ENCODE measurements at regions not wholly inside any gene's neighbourhood (a gene's known extent, or its start where the extent isn't known, plus 50 kb on each side); places are given as distances from the start of the nearest gene placed in this dataset.
"Not testable (repeated sequence)": the region's sequence is repeated elsewhere in the genome, so short reads cannot be mapped to it uniquely, and the experiment has no call there.

DNA sequence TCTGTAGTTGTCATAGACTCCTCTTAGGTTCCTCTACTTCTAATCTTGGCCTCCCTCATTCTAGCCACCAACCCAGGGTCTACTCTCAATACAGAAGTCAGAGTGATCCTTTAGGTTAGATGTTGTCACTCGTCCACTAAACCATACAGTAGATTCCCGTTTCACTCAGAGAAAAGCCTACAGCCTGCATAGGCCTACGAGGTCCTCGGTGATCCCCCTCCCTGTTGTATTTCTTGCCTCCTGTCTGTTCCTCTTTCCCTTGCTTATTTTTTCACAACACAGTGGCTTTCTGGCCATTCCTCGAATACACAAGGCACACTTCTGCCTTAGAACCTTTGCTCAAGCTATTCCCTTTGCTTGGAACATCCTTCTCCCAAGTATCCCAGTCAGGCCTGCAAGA is 183.0 kb upstream of the PRSS1 start:
- DNase-seq, result no peak

- not testable (repeated sequence) for DNase-seq
Measured at GRCh38 chr7:142564125-142564524, 185.1 kb upstream of the PRSS1 start.

DNA sequence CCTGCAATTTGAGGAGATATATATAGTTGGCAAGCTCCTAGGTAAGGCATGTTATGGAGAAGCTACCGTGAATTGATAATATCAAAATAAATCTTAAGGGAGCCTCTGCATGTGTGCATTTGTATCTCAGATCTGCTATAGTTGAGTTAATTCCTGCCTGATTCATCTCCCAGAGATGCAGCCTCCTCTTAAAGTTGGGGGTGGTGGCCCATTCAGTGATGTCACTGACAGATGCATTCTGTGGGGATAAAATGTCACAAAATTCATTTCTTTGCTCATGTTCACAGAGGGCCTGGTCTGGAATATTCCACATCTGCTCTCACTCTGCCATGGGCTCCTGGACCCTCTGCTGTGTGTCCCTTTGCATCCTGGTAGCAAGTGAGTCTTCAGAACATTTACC is 185.8 kb upstream of the PRSS1 start:
- no peak for DNase-seq

DNA sequence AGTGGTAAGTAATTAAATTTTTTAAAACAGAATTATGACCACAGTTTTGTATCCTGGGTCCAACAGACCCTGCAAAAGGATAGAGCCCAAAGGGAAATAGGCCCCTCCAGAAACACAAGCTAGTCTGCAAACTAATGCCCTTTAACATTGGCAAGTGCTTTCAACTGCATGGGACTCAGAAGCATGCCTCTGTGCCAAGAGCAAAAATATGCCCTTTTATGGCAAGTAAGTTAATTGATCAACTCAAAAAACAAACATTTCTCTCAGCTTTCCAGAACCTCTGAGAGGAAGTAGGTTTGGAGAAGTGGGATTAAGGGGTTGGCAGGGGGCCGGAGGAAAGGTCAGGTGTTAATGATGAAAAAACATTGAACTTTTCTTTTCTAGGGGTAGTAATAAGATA is 186.6 kb upstream of the PRSS1 start:
- no peak for DNase-seq

DNA sequence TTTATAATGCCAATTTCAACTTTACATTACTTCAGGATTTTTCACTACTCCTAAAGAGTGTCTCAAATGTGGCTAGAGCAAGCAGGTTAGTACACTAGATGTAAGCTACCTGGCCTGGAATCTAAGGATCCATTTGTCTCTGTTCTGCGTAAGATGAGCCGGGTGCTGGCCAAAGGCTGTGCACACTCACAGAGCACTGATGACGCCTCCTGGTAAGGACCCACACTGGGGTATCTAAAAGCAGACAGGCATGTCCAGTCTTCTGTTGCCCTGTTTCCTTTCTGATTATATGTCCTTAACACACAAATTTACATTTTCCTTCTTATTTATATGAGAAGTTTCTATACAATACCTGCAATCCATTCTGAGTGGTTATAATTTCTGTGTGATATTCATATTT is 187.9 kb upstream of the PRSS1 start:
- DNase-seq, result not testable (repeated sequence)

DNA sequence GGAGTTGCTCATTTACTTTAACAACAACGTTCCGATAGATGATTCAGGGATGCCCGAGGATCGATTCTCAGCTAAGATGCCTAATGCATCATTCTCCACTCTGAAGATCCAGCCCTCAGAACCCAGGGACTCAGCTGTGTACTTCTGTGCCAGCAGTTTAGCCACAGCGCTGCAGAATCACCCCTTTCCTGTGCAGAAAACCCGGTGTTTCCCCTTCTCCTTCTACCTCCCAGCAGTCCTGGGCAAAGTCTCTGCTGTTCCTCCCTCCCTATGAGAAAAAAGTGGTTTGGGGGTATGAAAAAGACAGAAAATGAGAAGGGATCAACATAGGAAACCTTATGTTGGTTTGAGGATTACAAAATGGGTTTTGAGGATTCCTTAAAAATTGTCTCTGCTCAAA is 188.5 kb upstream of the PRSS1 start:
- DNase-seq, result not testable (repeated sequence)

- DNase-seq, result no peak
Measured at GRCh38 chr7:142560166-142560565, 189.1 kb upstream of the PRSS1 start.

DNA sequence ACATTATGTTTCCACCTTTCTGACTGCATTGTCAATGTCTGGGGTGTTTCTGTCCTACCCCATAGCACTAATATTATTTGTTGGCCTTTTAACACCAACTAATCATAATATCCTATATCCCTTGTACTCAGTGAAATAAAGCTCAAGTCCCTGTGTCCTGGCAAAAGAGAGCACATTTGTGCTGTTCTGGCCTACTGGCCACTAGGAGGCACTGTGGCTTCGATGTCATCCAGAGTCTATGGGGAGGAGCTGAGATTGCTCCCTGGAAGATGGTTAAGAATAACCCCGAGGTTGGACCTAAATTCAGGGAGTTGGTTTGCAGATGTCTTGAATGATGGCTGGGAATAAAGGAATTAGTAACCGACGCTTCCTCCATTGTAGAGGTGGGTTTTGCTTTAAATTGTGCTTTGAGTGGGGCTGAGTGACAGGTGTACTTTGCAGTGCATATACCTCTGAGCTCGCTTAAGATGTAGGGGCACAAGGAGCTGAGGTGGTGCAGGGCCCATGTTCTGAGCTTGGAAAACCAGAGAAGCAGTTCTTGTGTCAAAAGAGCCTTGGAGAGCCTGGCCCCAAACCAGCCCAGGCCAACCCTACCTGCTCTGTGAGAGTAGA is 191.2 kb upstream of the PRSS1 start:
- no peak for DNase-seq

- no peak for DNase-seq
Measured at GRCh38 chr7:142556740-142557139, 192.5 kb upstream of the PRSS1 start.

GRCh38 chr7:142554560-142555532 is 194.4 kb upstream of the PRSS1 start:
- no peak for DNase-seq

DNA sequence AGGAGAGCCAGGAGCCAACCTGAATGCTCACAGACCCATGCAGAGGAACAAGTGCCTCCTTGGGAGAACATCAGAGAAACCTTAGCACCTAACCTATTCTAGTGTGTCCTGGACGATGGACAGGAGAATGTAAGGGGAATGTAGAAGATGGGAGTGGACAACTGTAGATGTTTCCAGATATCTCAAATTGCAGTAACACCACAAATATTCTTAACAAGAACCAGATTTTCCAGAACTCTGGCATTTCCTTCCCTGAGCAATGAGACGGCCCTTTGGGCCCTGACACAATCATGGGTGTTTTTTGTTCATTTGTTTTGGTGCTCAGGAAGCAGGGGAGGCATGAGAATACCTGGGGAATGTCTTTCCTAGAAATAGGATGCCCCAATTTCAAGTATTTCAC is 196.1 kb upstream of the PRSS1 start:
- DNase-seq, result no peak

- DNase-seq, result no peak
Measured at GRCh38 chr7:142548978-142549377, 200.3 kb upstream of the PRSS1 start.

GRCh38 chr7:142546452-142546851 is 202.8 kb upstream of the PRSS1 start:
- DNase-seq, result no peak

DNA sequence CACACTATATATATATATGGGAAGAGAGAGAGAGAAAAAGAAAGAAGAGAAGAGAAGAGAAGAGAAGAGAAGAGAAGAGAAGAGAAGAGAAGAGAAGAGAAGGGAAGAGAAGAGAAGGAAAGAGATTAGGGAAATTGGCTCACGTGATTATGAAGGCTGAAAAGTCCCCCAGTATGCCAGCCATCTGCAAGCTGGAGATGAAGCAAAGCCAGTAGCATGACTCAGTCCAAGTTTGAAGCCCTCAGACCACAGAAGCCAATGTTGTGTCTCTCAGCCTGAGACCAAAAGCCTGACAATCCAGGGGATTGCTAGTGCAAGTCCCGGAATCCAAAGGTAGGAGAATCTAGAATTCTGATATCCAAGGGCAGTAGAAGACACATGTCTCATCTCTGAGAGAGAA is 206.3 kb upstream of the PRSS1 start:
- no peak for DNase-seq

DNA sequence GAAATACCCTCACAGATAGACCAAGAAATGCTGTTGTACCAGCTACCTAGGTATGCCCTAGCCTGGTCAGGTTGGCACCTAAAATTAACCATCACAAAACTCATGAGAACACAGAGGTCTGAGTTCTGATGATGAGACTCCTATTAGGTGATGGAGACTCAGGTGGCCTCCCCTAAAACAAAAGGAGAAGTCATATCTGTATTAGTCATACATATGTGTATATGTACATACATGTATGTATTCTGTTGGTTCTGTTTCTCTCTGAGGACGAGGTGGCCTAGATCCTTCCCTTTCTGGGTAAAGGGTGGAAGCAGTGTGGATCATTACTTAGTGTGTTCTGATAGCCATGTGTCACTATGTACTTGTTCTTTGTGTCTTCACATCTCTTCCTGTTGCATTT is 207.2 kb upstream of the PRSS1 start:
- no peak for DNase-seq

- no peak for DNase-seq
Measured at GRCh38 chr7:142540371-142540770, 208.9 kb upstream of the PRSS1 start.

GRCh38 chr7:142539901-142540300 is 209.4 kb upstream of the PRSS1 start:
- no peak for DNase-seq

- DNase-seq, result no peak
Measured at GRCh38 chr7:142537760-142538159, 211.5 kb upstream of the PRSS1 start.

- DNase-seq, result no peak
Measured at GRCh38 chr7:142535123-142535779, 214.0 kb upstream of the PRSS1 start.

DNA sequence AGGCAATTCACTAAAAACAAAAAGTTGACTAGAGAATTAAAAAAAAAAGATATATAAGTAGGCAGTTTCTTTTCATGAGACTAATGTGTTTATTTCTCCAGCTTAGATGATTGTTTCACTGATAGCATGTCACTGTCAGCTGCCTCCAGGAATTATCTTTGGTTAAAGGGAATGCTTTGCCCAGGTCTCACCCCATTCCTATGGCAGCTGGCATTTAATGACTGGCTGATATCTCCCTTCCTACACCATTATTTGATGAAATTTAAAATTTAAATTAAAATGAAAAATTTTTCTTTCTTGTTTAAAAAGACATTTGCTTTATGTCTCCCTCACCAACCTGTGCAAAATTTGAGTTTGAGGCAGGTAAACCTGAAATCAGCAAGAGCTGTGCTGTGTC is 214.5 kb upstream of the PRSS1 start:
- no peak for DNase-seq

- DNase-seq, result no peak
Measured at GRCh38 chr7:142533920-142534319, 215.4 kb upstream of the PRSS1 start.

- no peak for DNase-seq
Measured at GRCh38 chr7:142529591-142529990, 219.7 kb upstream of the PRSS1 start.

GRCh38 chr7:142528608-142529408 is 220.5 kb upstream of the PRSS1 start:
- DNase-seq, result no peak
